SK-N-SH treated with all-trans-retinoic acid at 6 μM for 48 hours (cell line): ENCODE measurements at regions not wholly inside any gene's neighbourhood (a gene's known extent, or its start where the extent isn't known, plus 50 kb on each side); places are given as distances from the start of the nearest gene placed in this dataset.
A peak's percentile ranks its signal among the peaks of the same experiment; 100 is the strongest.

Source experiments
- ATAC-seq: fragments of 200-7000 bp; cut with Tn5 transposase; 3 replicates; pipeline ENCODE4 v1.9.1; 2020; ENCODE audit warnings: mild to moderate bottlenecking, moderate library complexity
- ARNTL ChIP-seq: fragments of 450-650 bp; formaldehyde crosslinking; IDR thresholded peaks from 2 replicates; pipeline ENCODE4 v1.5.0; 2020; ENCODE audit warnings: low read depth, mild to moderate bottlenecking, moderate library complexity, borderline replicate concordance
- BACH2 ChIP-seq: fragments of 250-450 bp; sonication (Bioruptor Pico); IDR thresholded peaks from 2 replicates; pipeline ENCODE4 v1.9.0; 2021; ENCODE audit warnings: mild to moderate bottlenecking, borderline replicate concordance
- CREB5 ChIP-seq: fragments of 250-450 bp; sonication (Bioruptor Pico); IDR thresholded peaks from 2 replicates; pipeline ENCODE4 v1.5.1; 2020; ENCODE audit warnings: low read depth, mild to moderate bottlenecking, moderate library complexity
- CSDC2 ChIP-seq: fragments of 250-450 bp; sonication (Bioruptor Pico); IDR thresholded peaks from 2 replicates; pipeline ENCODE4 v1.5.0; 2020; ENCODE audit warnings: mild to moderate bottlenecking, moderate library complexity
- CSRNP3 ChIP-seq: fragments of 250-450 bp; sonication (Bioruptor Pico); IDR thresholded peaks from 2 replicates; pipeline ENCODE4 v1.5.1; 2021; ENCODE audit warnings: mild to moderate bottlenecking, moderate library complexity
- ISL1 ChIP-seq: fragments of 250-450 bp; sonication (Bioruptor Pico); IDR thresholded peaks from 2 replicates; pipeline ENCODE4 v2.1.2; 2022; ENCODE audit warnings: mild to moderate bottlenecking, moderate library complexity
- OSR1 ChIP-seq: fragments of 250-450 bp; sonication (Bioruptor Pico); IDR thresholded peaks from 2 replicates; pipeline ENCODE4 v1.8.0; 2022; ENCODE audit warnings: moderate library complexity, mild to moderate bottlenecking, inconsistent platforms
- PATZ1 ChIP-seq: fragments of 250-450 bp; sonication (Bioruptor Pico); IDR thresholded peaks from 2 replicates; pipeline ENCODE4 v1.8.0; 2020; ENCODE audit warnings: mild to moderate bottlenecking, moderate library complexity, borderline replicate concordance
- RARB ChIP-seq: fragments of 250-450 bp; sonication (Bioruptor Pico); IDR thresholded peaks from 2 replicates; pipeline ENCODE4 v1.8.0; 2021; ENCODE audit warnings: mild to moderate bottlenecking, moderate library complexity
- SNAI2 ChIP-seq: fragments of 250-450 bp; sonication (Bioruptor Pico); IDR thresholded peaks from 2 replicates; pipeline ENCODE4 v1.5.0; 2020; ENCODE audit warnings: mild to moderate bottlenecking, moderate library complexity
- TCF4 ChIP-seq: fragments of 250-450 bp; sonication (Bioruptor Pico); IDR thresholded peaks from 2 replicates; pipeline ENCODE4 v1.8.0; 2021; ENCODE audit warnings: mild to moderate bottlenecking, moderate library complexity, borderline replicate concordance
- TOX ChIP-seq: fragments of 250-450 bp; sonication (Bioruptor Pico); IDR thresholded peaks from 2 replicates; pipeline ENCODE4 v1.8.0; 2021; ENCODE audit warnings: mild to moderate bottlenecking, moderate library complexity, borderline replicate concordance
- TSHZ2 ChIP-seq: fragments of 250-450 bp; sonication (Bioruptor Pico); IDR thresholded peaks from 2 replicates; pipeline ENCODE4 v1.5.0; 2020; ENCODE audit warnings: mild to moderate bottlenecking, moderate library complexity
- ZC3H10 ChIP-seq: fragments of 250-450 bp; sonication (Bioruptor Pico); IDR thresholded peaks from 2 replicates; pipeline ENCODE4 v1.5.1; 2021; ENCODE audit warnings: mild to moderate bottlenecking, moderate library complexity
- ZFP3 ChIP-seq: fragments of 250-450 bp; sonication (Bioruptor Pico); IDR thresholded peaks from 2 replicates; pipeline ENCODE4 v1.5.0; 2020; ENCODE audit warnings: mild to moderate bottlenecking, moderate library complexity
- ZFP30 ChIP-seq: fragments of 450-650 bp; formaldehyde crosslinking; IDR thresholded peaks from 2 replicates; pipeline ENCODE4 v1.5.0; 2022; ENCODE audit warnings: mild to moderate bottlenecking, moderate library complexity
- ZNF565 ChIP-seq: fragments of 450-650 bp; formaldehyde crosslinking; conservative IDR thresholded peaks from 2 replicates; pipeline ENCODE4 v1.5.0; 2020; ENCODE audit warnings: low read depth, mild to moderate bottlenecking, moderate library complexity
- ZNF70 ChIP-seq: fragments of 450-650 bp; formaldehyde crosslinking; IDR thresholded peaks from 2 replicates; pipeline ENCODE4 v1.5.0; 2020; ENCODE audit warnings: mild to moderate bottlenecking, moderate library complexity
- ZNF8 ChIP-seq: fragments of 450-650 bp; formaldehyde crosslinking; IDR thresholded peaks from 2 replicates; pipeline ENCODE4 v1.5.0; 2020; ENCODE audit warnings: mild to moderate bottlenecking, moderate library complexity

GRCh38 chr13:47437406-47437805 lies 540.6 kb upstream of the HTR2A start:
- TF ChIP-seq ZC3H10 (CRISPR knock-in tag) (no peak), ZNF565 (CRISPR knock-in tag) (no peak), BACH2 (CRISPR knock-in tag) (no peak), SNAI2 (CRISPR knock-in tag) (no peak), ZNF70 (CRISPR knock-in tag) (no peak), PATZ1 (CRISPR knock-in tag) (no peak), ISL1 (CRISPR knock-in tag) (no peak), CSDC2 (CRISPR knock-in tag) (no peak), TSHZ2 (CRISPR knock-in tag) (no peak)
- no peak for ATAC-seq

- no peak for TF ChIP-seq TOX
- 0 out of 3 replicates have a peak, but pooled peaks have one; percentile 40 for ATAC-seq
These were observed 536.7 kb upstream of the HTR2A start for GRCh38 chr13:47433461-47434005.

GRCh38 chr13:47426126-47426849 lies 529.4 kb upstream of the HTR2A start:
- TF ChIP-seq TSHZ2 (CRISPR knock-in tag), result no peak
- TF ChIP-seq TOX, result no peak
- TF ChIP-seq ZNF70 (CRISPR knock-in tag), result no peak
- no peak for TF ChIP-seq CREB5 (CRISPR knock-in tag)
- no peak for TF ChIP-seq OSR1 (CRISPR knock-in tag)
- TF ChIP-seq RARB (CRISPR knock-in tag), result no peak
- TF ChIP-seq ZNF565 (CRISPR knock-in tag), result no peak
- no peak for TF ChIP-seq ZNF8 (CRISPR knock-in tag)
- TF ChIP-seq ZFP3 (CRISPR knock-in tag), result no peak
- no peak for TF ChIP-seq ZFP30 (CRISPR knock-in tag)
- no peak for TF ChIP-seq CSRNP3 (CRISPR knock-in tag)
- no peak for TF ChIP-seq ARNTL (CRISPR knock-in tag)
- no peak for TF ChIP-seq TCF4
- TF ChIP-seq PATZ1 (CRISPR knock-in tag), result no peak
- no peak for TF ChIP-seq SNAI2 (CRISPR knock-in tag)

More at GRCh38 chr13:47426126-47426849, 529.4 kb upstream of the HTR2A start:
- ATAC-seq, result no peak
